HFFc6 (cell line): ENCODE measurements at regions not wholly inside any gene's neighbourhood (a gene's known extent, or its start where the extent isn't known, plus 50 kb on each side); places are given as distances from the start of the nearest gene placed in this dataset.

Source experiments
- DNase-seq: peaks from one replicate; pipeline ENCODE4 v3.0.0-alpha.2; 2018
- H3K27ac Mint-ChIP-seq: 2 replicates; pipeline ENCODE4 v1.8.0; 2020; ENCODE audit warnings: mild to moderate bottlenecking, mixed read lengths
- H3K27me3 Mint-ChIP-seq: 2 replicates; pipeline ENCODE4 v1.8.0; 2021; ENCODE audit warnings: mild to moderate bottlenecking, moderate library complexity, mixed read lengths; ENCODE audit not compliant: insufficient read depth
- H3K36me3 Mint-ChIP-seq: 2 replicates; pipeline ENCODE4 v1.8.0; 2021; ENCODE audit warnings: low read depth, mixed read lengths
- H3K4me1 Mint-ChIP-seq: 2 replicates; pipeline ENCODE4 v1.8.0; 2020; ENCODE audit warnings: low read depth, mixed read lengths
- H3K4me3 Mint-ChIP-seq: 2 replicates; pipeline ENCODE4 v1.8.0; 2020; ENCODE audit warnings: mild to moderate bottlenecking, moderate library complexity, mixed read lengths
- H3K9me3 Mint-ChIP-seq: 2 replicates; pipeline ENCODE4 v1.8.0; 2020; ENCODE audit warnings: mild to moderate bottlenecking, mixed read lengths
- TF ChIP-seq, protein P1 (sequence below): fragments of 200-600 bp; sonication (generic); IDR thresholded peaks from 2 replicates; pipeline ENCODE4 v1.5.0; 2021; ENCODE audit warnings: antibody characterized with exemption, mild to moderate bottlenecking

DNA sequence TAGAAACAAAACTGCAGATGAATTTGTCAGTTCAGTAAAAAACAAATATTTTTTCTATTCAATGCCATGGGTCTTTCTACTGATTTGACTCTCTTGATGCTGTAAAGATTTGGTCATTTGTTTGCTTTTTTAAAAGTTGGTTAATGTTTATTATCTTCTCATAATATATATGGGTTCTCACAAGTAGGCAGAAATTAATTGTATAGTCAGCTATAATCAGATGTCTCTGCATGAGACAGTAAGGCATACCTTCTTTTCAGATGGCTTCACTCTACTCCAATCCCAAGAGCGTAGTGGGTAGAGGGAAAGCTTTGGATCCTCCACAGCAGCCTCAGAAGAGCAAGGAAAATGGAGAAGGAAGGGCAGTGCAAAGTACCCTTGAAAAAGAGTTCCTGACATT lies 1202.9 kb upstream of the CELF4 start:
- no peaks in the 10 kb centered on the region for H3K27me3 Mint-ChIP-seq
- H3K27ac Mint-ChIP-seq, result no peak overlapping the region
- TF ChIP-seq, protein P1, sequence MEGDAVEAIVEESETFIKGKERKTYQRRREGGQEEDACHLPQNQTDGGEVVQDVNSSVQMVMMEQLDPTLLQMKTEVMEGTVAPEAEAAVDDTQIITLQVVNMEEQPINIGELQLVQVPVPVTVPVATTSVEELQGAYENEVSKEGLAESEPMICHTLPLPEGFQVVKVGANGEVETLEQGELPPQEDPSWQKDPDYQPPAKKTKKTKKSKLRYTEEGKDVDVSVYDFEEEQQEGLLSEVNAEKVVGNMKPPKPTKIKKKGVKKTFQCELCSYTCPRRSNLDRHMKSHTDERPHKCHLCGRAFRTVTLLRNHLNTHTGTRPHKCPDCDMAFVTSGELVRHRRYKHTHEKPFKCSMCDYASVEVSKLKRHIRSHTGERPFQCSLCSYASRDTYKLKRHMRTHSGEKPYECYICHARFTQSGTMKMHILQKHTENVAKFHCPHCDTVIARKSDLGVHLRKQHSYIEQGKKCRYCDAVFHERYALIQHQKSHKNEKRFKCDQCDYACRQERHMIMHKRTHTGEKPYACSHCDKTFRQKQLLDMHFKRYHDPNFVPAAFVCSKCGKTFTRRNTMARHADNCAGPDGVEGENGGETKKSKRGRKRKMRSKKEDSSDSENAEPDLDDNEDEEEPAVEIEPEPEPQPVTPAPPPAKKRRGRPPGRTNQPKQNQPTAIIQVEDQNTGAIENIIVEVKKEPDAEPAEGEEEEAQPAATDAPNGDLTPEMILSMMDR, result no peak
- H3K4me1 Mint-ChIP-seq, result no peaks in the 10 kb centered on the region
- H3K9me3 Mint-ChIP-seq, result peaks cover 45% of the 10 kb centered on the region
- no peaks in the 10 kb centered on the region for H3K36me3 Mint-ChIP-seq
- H3K4me3 Mint-ChIP-seq, result no peak overlapping the region
- DNase-seq, result no peak

DNA sequence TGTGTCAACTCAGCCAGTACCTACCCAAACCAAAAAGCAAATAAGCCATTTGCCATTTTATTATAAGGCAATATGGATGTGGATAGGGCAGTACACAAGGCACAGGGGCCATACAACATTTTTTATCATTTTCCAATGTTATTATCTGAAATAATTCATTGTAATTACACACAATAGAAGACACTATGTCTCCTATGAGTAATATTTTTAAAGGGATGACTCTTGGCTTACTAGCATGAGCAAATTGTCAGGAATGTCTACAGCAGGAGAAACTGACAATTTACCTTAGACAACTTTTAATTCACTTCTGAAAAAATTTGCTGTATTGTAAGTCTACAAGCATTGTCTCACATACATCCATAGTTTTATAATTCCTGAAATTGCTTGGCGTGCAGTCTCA lies 1193.9 kb upstream of the CELF4 start:
- Mint-ChIP-seq H3K27ac (no peak overlapping the region), H3K4me3 (no peak overlapping the region), H3K36me3 (peaks cover 4% of the 10 kb centered on the region; the same call in 1 of the 2 replicates), H3K9me3 (peaks cover 62% of the 10 kb centered on the region), H3K27me3 (peaks cover 4% of the 10 kb centered on the region), H3K4me1 (no peaks in the 10 kb centered on the region)
- no peak for DNase-seq
- TF ChIP-seq, protein P1, result no peak

DNA sequence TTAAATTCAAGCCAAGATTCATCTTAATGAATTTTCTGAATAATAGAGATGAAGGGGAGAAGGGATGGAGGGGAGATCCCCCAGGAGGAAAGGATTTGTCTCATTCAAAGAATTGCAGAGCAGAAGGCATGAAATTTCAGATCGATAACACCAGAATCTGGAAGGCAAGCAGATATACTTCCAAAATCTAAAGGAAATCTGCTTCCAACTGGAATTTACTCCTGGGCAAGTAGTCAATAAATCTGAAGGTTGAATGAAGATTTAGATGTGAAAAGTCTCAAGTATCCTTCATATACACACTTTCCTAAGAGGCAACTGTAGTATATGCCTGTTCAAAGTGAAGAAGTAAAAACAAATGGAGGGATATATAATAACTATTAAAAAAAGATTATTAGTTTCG lies 1190.8 kb upstream of the CELF4 start:
- TF ChIP-seq, protein P1, result no peak
- no peaks in the 10 kb centered on the region for H3K4me1 Mint-ChIP-seq
- peaks cover 4% of the 10 kb centered on the region for H3K36me3 Mint-ChIP-seq
- DNase-seq, result no peak
- H3K9me3 Mint-ChIP-seq, result peaks cover 54% of the 10 kb centered on the region
- H3K27me3 Mint-ChIP-seq, result peaks cover 4% of the 10 kb centered on the region
- H3K4me3 Mint-ChIP-seq, result no peak overlapping the region
- no peak overlapping the region for H3K27ac Mint-ChIP-seq

DNA sequence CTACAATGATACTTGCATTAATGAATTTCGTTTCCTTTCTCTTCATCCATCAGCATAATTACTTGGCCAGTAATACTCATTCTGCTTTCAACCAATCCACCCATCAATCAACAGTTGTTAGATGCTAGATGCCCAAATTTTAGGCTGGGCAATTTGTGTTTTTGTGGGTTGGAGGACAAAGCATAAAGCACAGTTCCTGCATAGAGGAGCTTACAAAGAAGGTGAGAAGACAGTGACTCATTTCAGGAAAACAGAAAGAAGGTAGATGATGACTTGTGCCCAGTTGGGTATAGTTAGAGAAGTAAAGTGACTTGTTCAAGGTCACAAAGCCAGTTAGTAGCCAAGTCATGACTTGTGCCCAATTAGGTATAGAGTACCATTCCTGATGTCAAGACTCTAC lies 1186.8 kb upstream of the CELF4 start:
- Mint-ChIP-seq H3K4me3 (no peak overlapping the region), H3K27ac (no peak overlapping the region), H3K36me3 (no peaks in the 10 kb centered on the region; the same call in 1 of the 2 replicates), H3K9me3 (peaks cover 58% of the 10 kb centered on the region), H3K27me3 (peaks cover 4% of the 10 kb centered on the region), H3K4me1 (no peaks in the 10 kb centered on the region)
- TF ChIP-seq, protein P1, result no peak
- DNase-seq, result no peak

DNA sequence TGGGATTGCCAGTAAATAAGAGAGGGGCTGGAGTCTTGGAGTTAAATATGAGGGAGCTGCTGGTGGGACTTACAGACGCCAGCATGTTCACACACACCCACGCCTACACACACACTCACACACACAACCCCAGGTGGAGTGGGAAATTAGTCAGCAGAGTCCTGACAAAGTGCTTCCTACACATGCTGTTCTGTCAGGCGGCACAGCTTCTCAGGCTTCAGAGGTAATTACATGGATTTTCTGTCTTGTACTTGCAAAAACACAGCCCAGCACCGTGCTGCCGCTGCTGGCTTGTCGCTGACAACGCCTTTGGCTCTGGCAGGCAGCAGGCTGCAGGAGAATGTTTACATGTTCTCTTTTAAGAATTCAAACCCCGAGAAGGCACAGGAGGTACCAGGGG lies 1186.3 kb upstream of the CELF4 start:
- H3K27ac Mint-ChIP-seq, result no peak overlapping the region
- TF ChIP-seq, protein P1, result no peak
- no peaks in the 10 kb centered on the region for H3K4me1 Mint-ChIP-seq
- H3K27me3 Mint-ChIP-seq, result peaks cover 2% of the 10 kb centered on the region
- H3K36me3 Mint-ChIP-seq, result no peaks in the 10 kb centered on the region; the same call in 1 of the 2 replicates
- H3K4me3 Mint-ChIP-seq, result no peak overlapping the region
- DNase-seq, result no peak
- peaks cover 61% of the 10 kb centered on the region for H3K9me3 Mint-ChIP-seq

DNA sequence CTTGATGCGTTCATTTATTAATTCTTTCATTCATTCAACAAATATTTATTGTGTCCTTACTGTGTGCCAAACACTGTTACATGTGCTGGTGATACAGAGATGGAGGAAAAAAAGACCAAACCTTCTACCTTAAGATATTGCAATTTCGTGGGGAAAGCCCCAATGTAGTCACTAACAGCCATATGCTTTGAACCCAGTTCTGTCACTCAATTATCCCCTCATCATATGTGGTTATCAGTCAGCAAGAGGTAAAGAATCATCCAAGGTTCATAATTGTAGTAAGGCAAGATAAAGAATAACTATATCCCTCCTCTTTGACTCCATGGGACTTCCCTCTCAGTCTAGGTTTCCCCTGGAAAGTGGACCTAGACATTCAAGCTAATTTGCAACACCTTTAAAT lies 1185.6 kb upstream of the CELF4 start:
- Mint-ChIP-seq H3K4me1 (no peaks in the 10 kb centered on the region), H3K27me3 (peaks cover 2% of the 10 kb centered on the region), H3K9me3 (peaks cover 60% of the 10 kb centered on the region), H3K4me3 (no peak overlapping the region), H3K27ac (no peak overlapping the region), H3K36me3 (no peaks in the 10 kb centered on the region; the same call in 1 of the 2 replicates)
- TF ChIP-seq, protein P1, result no peak
- no peak for DNase-seq
